WERI-Rb-1 (cell line): ENCODE measurements at regions not wholly inside any gene's neighbourhood (a gene's known extent, or its start where the extent isn't known, plus 50 kb on each side); places are given as distances from the start of the nearest gene placed in this dataset.

Experiments
- DNase-seq: peaks from one replicate; pipeline ENCODE4 v3.0.0-alpha.2; 2020
- H3K27ac ChIP-seq: fragments of 250-450 bp; sonication (Bioruptor Pico); 2 replicates; pipeline ENCODE4 v1.5.1; 2020; ENCODE audit warnings: mild to moderate bottlenecking, moderate library complexity
- H3K27me3 ChIP-seq: fragments of 250-450 bp; sonication (Bioruptor Pico); 2 replicates; pipeline ENCODE4 v1.5.1; 2021; ENCODE audit warnings: mild to moderate bottlenecking, low read depth, moderate library complexity; ENCODE audit not compliant: insufficient read depth, severe bottlenecking
- H3K36me3 ChIP-seq: fragments of 250-450 bp; sonication (Bioruptor Pico); 2 replicates; pipeline ENCODE4 v1.5.1; 2020; ENCODE audit warnings: mild to moderate bottlenecking, moderate library complexity
- H3K4me3 ChIP-seq: 2 replicates; pipeline ENCODE4 v1.5.1; 2011; ENCODE audit warnings: low read depth, mild to moderate bottlenecking, control low read depth, low read length
- H3K9me3 ChIP-seq: fragments of 250-450 bp; sonication (Bioruptor Pico); 2 replicates; pipeline ENCODE4 v1.5.1; 2021; ENCODE audit warnings: mild to moderate bottlenecking, moderate library complexity; ENCODE audit not compliant: severe bottlenecking
- CTCF ChIP-seq: IDR thresholded peaks from 2 replicates; pipeline ENCODE4 v1.5.1; 2011; ENCODE audit warnings: low read depth, mild to moderate bottlenecking, control low read depth, inconsistent platforms, low read length

GRCh38 chr3:182172534-182172933 is 460.8 kb downstream of the SOX2 start:
- Histone ChIP-seq H3K36me3 (no peaks in the 10 kb centered on the region), H3K27ac (no peak overlapping the region), H3K9me3 (no peaks in the 10 kb centered on the region), H3K27me3 (peaks cover 69% of the 10 kb centered on the region), H3K4me3 (no peak overlapping the region)
- TF ChIP-seq CTCF: no peak
- no peak for DNase-seq

- Histone ChIP-seq H3K4me3 (no peak overlapping the region), H3K27me3 (peaks cover 73% of the 10 kb centered on the region), H3K9me3 (no peaks in the 10 kb centered on the region), H3K36me3 (no peaks in the 10 kb centered on the region), H3K27ac (no peak overlapping the region)
- no peak for TF ChIP-seq CTCF
- no peak for DNase-seq
Observed at GRCh38 chr3:182178488-182179200, 466.9 kb downstream of the SOX2 start.

GRCh38 chr3:182179631-182180030 is 467.9 kb downstream of the SOX2 start:
- Histone ChIP-seq H3K4me3 (no peak overlapping the region), H3K36me3 (no peaks in the 10 kb centered on the region)

GRCh38 chr3:182180654-182181385 is 469.1 kb downstream of the SOX2 start:
- H3K4me3 ChIP-seq: no peak overlapping the region
- DNase-seq: no peak
- no peak for TF ChIP-seq CTCF
- H3K9me3 ChIP-seq: no peaks in the 10 kb centered on the region
- H3K36me3 ChIP-seq: no peaks in the 10 kb centered on the region
- no peak overlapping the region for H3K27ac ChIP-seq
- H3K27me3 ChIP-seq: peaks cover 72% of the 10 kb centered on the region

More at GRCh38 chr3:182179631-182180030, 467.9 kb downstream of the SOX2 start:
- Histone ChIP-seq H3K27me3 (peaks cover 73% of the 10 kb centered on the region), H3K27ac (no peak overlapping the region), H3K9me3 (no peaks in the 10 kb centered on the region)
- no peak for DNase-seq
- no peak for TF ChIP-seq CTCF

GRCh38 chr3:182182531-182182968 is 470.8 kb downstream of the SOX2 start:
- no peak overlapping the region for H3K4me3 ChIP-seq
- H3K36me3 ChIP-seq: no peaks in the 10 kb centered on the region
- peaks cover 59% of the 10 kb centered on the region for H3K27me3 ChIP-seq
- no peak for TF ChIP-seq CTCF
- no peak overlapping the region for H3K27ac ChIP-seq
- no peaks in the 10 kb centered on the region for H3K9me3 ChIP-seq
- DNase-seq: no peak
